K562 (cell line): ENCODE measurements at regions not wholly inside any gene's neighbourhood (a gene's known extent, or its start where the extent isn't known, plus 50 kb on each side); places are given as distances from the start of the nearest gene placed in this dataset.

ENCODE experiments used
- ATAC-seq: fragments of 200-7000 bp; cut with Tn5 transposase; 3 replicates; pipeline ENCODE4 v1.9.1; 2020; ENCODE audit warnings: moderate library complexity
- BruUV-seq: library from RNA; stranded (reverse); fragments of 400-500 nt; replicated peaks from 2 replicates; lab custom pipeline; 2021; lab: Mats Ljungman, UMichigan
- CTCF ChIA-PET: fragments of 300-600 bp; formaldehyde crosslinking; extraction: SDS; loops from one replicate; lab custom pipeline; 2021; ENCODE audit warnings: low intra/inter-chr PET ratio; lab: Yijun Ruan, JAX
- POLR2A ChIA-PET: fragments of 300-600, 350-650 bp; sonication (Branson Sonifier 250); formaldehyde crosslinking; extraction: SDS; loops from one replicate; lab custom pipeline; 2021; ENCODE audit warnings: antibody characterized with exemption, inconsistent platforms; lab: Yijun Ruan, JAX
- DNase-seq, 4 experiments: peaks; one replicate each; pipeline versions ENCODE4 v3.0.0 to v3.0.0-alpha.2; 2011 to 2018; ENCODE audit warnings: low spot score in 3 of 4, mixed read lengths in 3 of 4; ENCODE audit errors: extremely low read depth in 1 of 4
- FAIRE-seq: peaks from 2 replicates; lab custom pipeline; 2011; peaks lifted over from hg19 to GRCh38; lab: Jason Lieb, UNC
- H2AFZ ChIP-seq: 2 replicates; pipeline ENCODE4 v1.6.0; 2011; ENCODE audit warnings: low read depth, low read length, control low read depth, inconsistent platforms
- H3K27ac ChIP-seq: fragments of 200-600 bp; 3 replicates; pipeline ENCODE4 v1.8.0; 2011; ENCODE audit warnings: low read depth, mild to moderate bottlenecking, control low read depth, inconsistent platforms, low read length, moderate library complexity, mixed read lengths; ENCODE audit errors: extremely low read depth
- H3K27me3 ChIP-seq, 2 experiments: fragments of 300-600 bp in 1 of 2; 2 replicates in 1 of 2; 3 replicates in 1 of 2; pipeline versions ENCODE4 v1.6.0 to v1.8.0; 2011; ENCODE audit warnings: inconsistent platforms in 2 of 2, low read length in 2 of 2, mild to moderate bottlenecking in 1 of 2, mixed read lengths in 1 of 2, moderate library complexity in 1 of 2; ENCODE audit not compliant: control insufficient read depth in 2 of 2, insufficient read depth in 2 of 2
- H3K36me3 ChIP-seq: fragments of 300-600 bp; 3 replicates; pipeline ENCODE4 v1.8.0; 2011; ENCODE audit warnings: mild to moderate bottlenecking, low read length, inconsistent platforms; ENCODE audit not compliant: control insufficient read depth, insufficient read depth
- H3K4me1 ChIP-seq, 2 experiments: fragments of 200-600 bp in 1 of 2; replicated peaks in 1 of 2; 2 replicates in 1 of 2; 3 replicates in 1 of 2; pipeline versions ENCODE4 v1.5.1 to v1.8.0; 2011; ENCODE audit warnings: inconsistent platforms in 2 of 2, low read length in 2 of 2, mild to moderate bottlenecking in 1 of 2, mixed read lengths in 1 of 2, moderate library complexity in 1 of 2; ENCODE audit not compliant: control insufficient read depth in 2 of 2, insufficient read depth in 2 of 2
- H3K4me2 ChIP-seq: 2 replicates; pipeline ENCODE4 v1.6.1; 2011; ENCODE audit warnings: low read length, control low read depth, inconsistent platforms, mixed read lengths; ENCODE audit not compliant: insufficient read depth
- H3K4me3 ChIP-seq: fragments of 200-600 bp; sonication (generic), shearing (Covaris generic); 2 replicates; pipeline ENCODE4 v1.5.1; 2016; ENCODE audit warnings: control low read depth, inconsistent platforms
- H3K79me2 ChIP-seq: fragments of 200-600 bp; 3 replicates; pipeline ENCODE4 v1.8.0; 2011; ENCODE audit warnings: low read length, inconsistent platforms; ENCODE audit not compliant: control insufficient read depth, insufficient read depth
- H3K9ac ChIP-seq, 2 experiments: 2 replicates each; pipeline versions ENCODE4 v1.6.0 to v1.6.1; 2011; ENCODE audit warnings: low read depth in 2 of 2, low read length in 2 of 2, control low read depth in 1 of 2, inconsistent platforms in 1 of 2, mild to moderate bottlenecking in 1 of 2, mixed read lengths in 1 of 2; ENCODE audit not compliant: insufficient read depth in 1 of 2
- H3K9me1 ChIP-seq: one replicate; pipeline ENCODE4 v1.6.0; 2011; ENCODE audit warnings: inconsistent platforms, mild to moderate bottlenecking, low read length, moderate library complexity; ENCODE audit not compliant: control insufficient read depth, insufficient read depth
- H3K9me3 ChIP-seq: replicated peaks from 2 replicates; pipeline ENCODE4 v1.5.1; 2011; ENCODE audit warnings: low read depth, low read length, inconsistent platforms; ENCODE audit not compliant: control insufficient read depth, insufficient read depth
- H4K20me1 ChIP-seq: replicated peaks from 2 replicates; pipeline ENCODE4 v1.6.1; 2011; ENCODE audit warnings: low read length, inconsistent platforms, mixed read lengths; ENCODE audit not compliant: control insufficient read depth, insufficient read depth
- CHD1 ChIP-seq: fragments of 200-600 bp; sonication (generic); IDR thresholded peaks from one replicate; pipeline ENCODE4 v1.6.1; 2012; ENCODE audit warnings: mild to moderate bottlenecking, moderate library complexity, low read length, inconsistent platforms
- EWSR1 ChIP-seq: fragments of 450-650 bp; IDR thresholded peaks from 2 replicates; pipeline ENCODE4 v1.6.1; 2018; ENCODE audit warnings: borderline replicate concordance, mild to moderate bottlenecking, low read depth, moderate library complexity; ENCODE audit not compliant: partially characterized antibody
- NRF1 ChIP-seq, 2 experiments: fragments of 450-650 bp; IDR thresholded peaks in 1 of 2; conservative IDR thresholded peaks in 1 of 2; 2 replicates each; pipeline ENCODE4 v1.6.1; 2014; ENCODE audit warnings: mild to moderate bottlenecking in 2 of 2
- SMARCE1 ChIP-seq: fragments of 450-650 bp; IDR thresholded peaks from 2 replicates; pipeline ENCODE4 v1.7.1; 2016; ENCODE audit warnings: mild to moderate bottlenecking
- SREBF2 ChIP-seq: sonication (generic); formaldehyde crosslinking; IDR thresholded peaks from 2 replicates; pipeline ENCODE4 v1.4.0; 2020; ENCODE audit warnings: mild to moderate bottlenecking, missing genetic modification reagents
- SRF ChIP-seq, 2 experiments: fragments of 250-450, 450-650 bp in 1 of 2; sonication (Bioruptor Pico) in 1 of 2; sonication (generic) in 1 of 2; formaldehyde crosslinking; IDR thresholded peaks; 2 replicates each; pipeline versions ENCODE4 v1.5.0 to v1.5.1; 2020 to 2022; ENCODE audit warnings: mild to moderate bottlenecking in 1 of 2, missing genetic modification reagents in 1 of 2
- ZNF146 ChIP-seq: IDR thresholded peaks from one replicate; pipeline ENCODE4 v1.6.1; 2018; ENCODE audit warnings: missing compliant biosample characterization; ENCODE audit not compliant: unreplicated experiment
- WGBS: fragments of 100-300 bp; shearing (Covaris generic); methylation state at CpG from one replicate; pipeline ENCODE4 v1.1.6; 2016; ENCODE audit warnings: low coverage, mixed read lengths; ENCODE audit not compliant: insufficient coverage; ENCODE audit errors: missing lambda C conversion rate; 5-methylcytosine and 5-hydroxymethylcytosine counted together
- in situ Hi-C: fragments of 300-500 bp; cut with MboI; formaldehyde crosslinking; loops from 4 replicates; pipeline ENCODE4 v1.15.0; 2018; ENCODE audit warnings: inconsistent platforms, mixed read lengths
- intact Hi-C: fragments of 100-400 bp; cut with micrococcal nuclease; formaldehyde crosslinking; loops from 2 replicates; pipeline ENCODE4 v1.14.2; 2022
- TF ChIP-seq, protein P1 (sequence below): sonication (generic); formaldehyde crosslinking; IDR thresholded peaks from 2 replicates; pipeline ENCODE4 v1.9.0; 2022; ENCODE audit warnings: mild to moderate bottlenecking, missing genetic modification reagents
- TF ChIP-seq, protein P2 (sequence below), 3 experiments: IDR thresholded peaks in 2 of 3; conservative IDR thresholded peaks in 1 of 3; 2 replicates each; pipeline ENCODE4 v1.5.1; 2011 to 2012; ENCODE audit warnings: low read length in 3 of 3, mild to moderate bottlenecking in 3 of 3, control low read depth in 2 of 3, improper control_type of control experiment in 1 of 3, inconsistent platforms in 1 of 3, low read depth in 1 of 3, mixed read lengths in 1 of 3, moderate library complexity in 1 of 3; ENCODE audit not compliant: insufficient read depth in 2 of 3

- DNase-seq (no peak), FAIRE-seq (no peak), ATAC-seq (no peak)
- Histone ChIP-seq H3K4me1 (no peaks in the 10 kb centered on the region), H2AFZ (no peak overlapping the region), H3K36me3 (no peaks in the 10 kb centered on the region), H3K4me3 (no peak overlapping the region), H3K27ac (no peak overlapping the region), H3K27me3 (no peaks in the 10 kb centered on the region), H3K79me2 (no peaks in the 10 kb centered on the region), H4K20me1 (no peaks in the 10 kb centered on the region), H3K9ac (no peak overlapping the region), H3K9me1 (no peaks in the 10 kb centered on the region), H3K4me2 (no peak overlapping the region), H3K9me3 (no peaks in the 10 kb centered on the region)
- ChIA-PET POLR2A (interaction anchor here (0.8 kb wide), 1 partner anchor 25 kb away, joined by 4 read pairs; no protein-coding TSS in a partner anchor), CTCF (no interaction called here)
- WGBS, result 0% methylated on average over 3 of the region's 3 CpGs
- in situ Hi-C loops (no loop called here), intact Hi-C loops (no loop called here)
- TF ChIP-seq NRF1 (conservative IDR thresholded peaks at IDR 0.05 in 1 of 2, IDR thresholded peaks at IDR 0.05 in 1 of 2) (no peak), SRF (CRISPR knock-in tag; IDR thresholded peaks at IDR 0.05) (no peak), CHD1 (no peak), SREBF2 (CRISPR knock-in tag) (no peak), EWSR1 (no peak), ZNF146 (no peak), SMARCE1 (no peak)
- TF ChIP-seq, protein P1, sequence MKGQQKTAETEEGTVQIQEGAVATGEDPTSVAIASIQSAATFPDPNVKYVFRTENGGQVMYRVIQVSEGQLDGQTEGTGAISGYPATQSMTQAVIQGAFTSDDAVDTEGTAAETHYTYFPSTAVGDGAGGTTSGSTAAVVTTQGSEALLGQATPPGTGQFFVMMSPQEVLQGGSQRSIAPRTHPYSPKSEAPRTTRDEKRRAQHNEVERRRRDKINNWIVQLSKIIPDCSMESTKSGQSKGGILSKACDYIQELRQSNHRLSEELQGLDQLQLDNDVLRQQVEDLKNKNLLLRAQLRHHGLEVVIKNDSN (CRISPR knock-in tag), result no peak
- TF ChIP-seq, protein P2, sequence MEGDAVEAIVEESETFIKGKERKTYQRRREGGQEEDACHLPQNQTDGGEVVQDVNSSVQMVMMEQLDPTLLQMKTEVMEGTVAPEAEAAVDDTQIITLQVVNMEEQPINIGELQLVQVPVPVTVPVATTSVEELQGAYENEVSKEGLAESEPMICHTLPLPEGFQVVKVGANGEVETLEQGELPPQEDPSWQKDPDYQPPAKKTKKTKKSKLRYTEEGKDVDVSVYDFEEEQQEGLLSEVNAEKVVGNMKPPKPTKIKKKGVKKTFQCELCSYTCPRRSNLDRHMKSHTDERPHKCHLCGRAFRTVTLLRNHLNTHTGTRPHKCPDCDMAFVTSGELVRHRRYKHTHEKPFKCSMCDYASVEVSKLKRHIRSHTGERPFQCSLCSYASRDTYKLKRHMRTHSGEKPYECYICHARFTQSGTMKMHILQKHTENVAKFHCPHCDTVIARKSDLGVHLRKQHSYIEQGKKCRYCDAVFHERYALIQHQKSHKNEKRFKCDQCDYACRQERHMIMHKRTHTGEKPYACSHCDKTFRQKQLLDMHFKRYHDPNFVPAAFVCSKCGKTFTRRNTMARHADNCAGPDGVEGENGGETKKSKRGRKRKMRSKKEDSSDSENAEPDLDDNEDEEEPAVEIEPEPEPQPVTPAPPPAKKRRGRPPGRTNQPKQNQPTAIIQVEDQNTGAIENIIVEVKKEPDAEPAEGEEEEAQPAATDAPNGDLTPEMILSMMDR (IDR thresholded peaks at IDR 0.05 in 2 of 3, conservative IDR thresholded peaks at IDR 0.05 in 1 of 3; ENCODE audit: insufficient read depth in 2 of 3, low read depth in 1 of 3, low read length in 3 of 3), result no peak
- BruUV-seq, result no TSS peak
Measured at GRCh38 chr5:112023766-112024165, 266.8 kb upstream of the NREP start.
